ENCODE measurements at regions not wholly inside any gene's neighbourhood (a gene's known extent, or its start where the extent isn't known, plus 50 kb on each side); places are given as distances from the start of the nearest gene placed in this dataset.

- TF ChIP-seq, protein P1, sequence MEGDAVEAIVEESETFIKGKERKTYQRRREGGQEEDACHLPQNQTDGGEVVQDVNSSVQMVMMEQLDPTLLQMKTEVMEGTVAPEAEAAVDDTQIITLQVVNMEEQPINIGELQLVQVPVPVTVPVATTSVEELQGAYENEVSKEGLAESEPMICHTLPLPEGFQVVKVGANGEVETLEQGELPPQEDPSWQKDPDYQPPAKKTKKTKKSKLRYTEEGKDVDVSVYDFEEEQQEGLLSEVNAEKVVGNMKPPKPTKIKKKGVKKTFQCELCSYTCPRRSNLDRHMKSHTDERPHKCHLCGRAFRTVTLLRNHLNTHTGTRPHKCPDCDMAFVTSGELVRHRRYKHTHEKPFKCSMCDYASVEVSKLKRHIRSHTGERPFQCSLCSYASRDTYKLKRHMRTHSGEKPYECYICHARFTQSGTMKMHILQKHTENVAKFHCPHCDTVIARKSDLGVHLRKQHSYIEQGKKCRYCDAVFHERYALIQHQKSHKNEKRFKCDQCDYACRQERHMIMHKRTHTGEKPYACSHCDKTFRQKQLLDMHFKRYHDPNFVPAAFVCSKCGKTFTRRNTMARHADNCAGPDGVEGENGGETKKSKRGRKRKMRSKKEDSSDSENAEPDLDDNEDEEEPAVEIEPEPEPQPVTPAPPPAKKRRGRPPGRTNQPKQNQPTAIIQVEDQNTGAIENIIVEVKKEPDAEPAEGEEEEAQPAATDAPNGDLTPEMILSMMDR (IDR thresholded peaks at IDR 0.05): no peak
- no peak for TF ChIP-seq POLR2A (IDR thresholded peaks at IDR 0.05)
Observed at GRCh38 chr2:126189527-126189926, 466.4 kb upstream of the GYPC start.

Measured in right lobe of liver (tissue), 4 donors.